ENCODE measurements at regions not wholly inside any gene's neighbourhood (a gene's known extent, or its start where the extent isn't known, plus 50 kb on each side); places are given as distances from the start of the nearest gene placed in this dataset.

DNA sequence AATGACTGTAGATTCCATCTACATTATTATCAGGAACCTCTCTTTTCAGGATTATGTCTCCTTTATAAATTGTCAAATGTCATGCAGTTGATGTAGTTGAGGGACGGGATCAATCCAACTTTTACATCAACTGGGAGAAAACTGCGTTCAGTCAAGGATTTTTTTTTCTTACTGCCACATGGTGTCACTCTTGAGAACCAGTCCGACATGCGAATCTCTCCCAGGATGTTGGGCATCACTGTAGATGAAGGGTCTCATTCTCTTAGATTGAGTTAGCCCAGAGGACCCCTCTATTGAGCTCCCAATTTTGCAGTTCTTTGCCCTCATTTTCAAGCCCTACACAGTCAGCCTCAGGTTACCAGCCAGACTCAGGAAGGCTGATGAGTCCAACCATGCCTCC is 120.3 kb upstream of the PTPRZ1 start:
- no peak overlapping the region for H3K27ac Mint-ChIP-seq
- no peaks in the 10 kb centered on the region for H3K79me2 ChIP-seq (ENCODE audit: low read depth)
- no peaks in the 10 kb centered on the region for H4K20me1 ChIP-seq (ENCODE audit: low read depth)
- peaks cover 4% of the 10 kb centered on the region for H3K9me3 Mint-ChIP-seq
- H3K27ac ChIP-seq: no peak overlapping the region
- H3K9ac ChIP-seq: no peak overlapping the region
- no peaks in the 10 kb centered on the region for H3K9me3 ChIP-seq (ENCODE audit: low read depth)
- H3K36me3 ChIP-seq: no peaks in the 10 kb centered on the region
- peaks cover 4% of the 10 kb centered on the region for H3K27me3 Mint-ChIP-seq (ENCODE audit: insufficient read depth, low read depth)
- H2AFZ ChIP-seq (replicated peaks): no peak overlapping the region
- no peak overlapping the region for H3K4me2 ChIP-seq
- H3K4me1 Mint-ChIP-seq: peaks cover 41% of the 10 kb centered on the region
- no peaks in the 10 kb centered on the region for H3K27me3 ChIP-seq
- no peaks in the 10 kb centered on the region for H3K36me3 Mint-ChIP-seq
- peak; percentile 52 for DNase-seq (ENCODE audit: low spot score)
- no peak overlapping the region for H3K4me3 Mint-ChIP-seq
- TF ChIP-seq EZH2 (IDR thresholded peaks at IDR 0.05): no peak
- TF ChIP-seq EZH2phosphoT487 (IDR thresholded peaks at IDR 0.05): no peak
- TF ChIP-seq, protein P1, sequence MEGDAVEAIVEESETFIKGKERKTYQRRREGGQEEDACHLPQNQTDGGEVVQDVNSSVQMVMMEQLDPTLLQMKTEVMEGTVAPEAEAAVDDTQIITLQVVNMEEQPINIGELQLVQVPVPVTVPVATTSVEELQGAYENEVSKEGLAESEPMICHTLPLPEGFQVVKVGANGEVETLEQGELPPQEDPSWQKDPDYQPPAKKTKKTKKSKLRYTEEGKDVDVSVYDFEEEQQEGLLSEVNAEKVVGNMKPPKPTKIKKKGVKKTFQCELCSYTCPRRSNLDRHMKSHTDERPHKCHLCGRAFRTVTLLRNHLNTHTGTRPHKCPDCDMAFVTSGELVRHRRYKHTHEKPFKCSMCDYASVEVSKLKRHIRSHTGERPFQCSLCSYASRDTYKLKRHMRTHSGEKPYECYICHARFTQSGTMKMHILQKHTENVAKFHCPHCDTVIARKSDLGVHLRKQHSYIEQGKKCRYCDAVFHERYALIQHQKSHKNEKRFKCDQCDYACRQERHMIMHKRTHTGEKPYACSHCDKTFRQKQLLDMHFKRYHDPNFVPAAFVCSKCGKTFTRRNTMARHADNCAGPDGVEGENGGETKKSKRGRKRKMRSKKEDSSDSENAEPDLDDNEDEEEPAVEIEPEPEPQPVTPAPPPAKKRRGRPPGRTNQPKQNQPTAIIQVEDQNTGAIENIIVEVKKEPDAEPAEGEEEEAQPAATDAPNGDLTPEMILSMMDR (IDR thresholded peaks at IDR 0.05): peak; percentile 61
- H3K4me3 ChIP-seq: no peak overlapping the region
- H3K4me1 ChIP-seq: peaks cover 25% of the 10 kb centered on the region
- no peaks in the 10 kb centered on the region for H3F3A ChIP-seq (ENCODE audit: low read depth)

DNA sequence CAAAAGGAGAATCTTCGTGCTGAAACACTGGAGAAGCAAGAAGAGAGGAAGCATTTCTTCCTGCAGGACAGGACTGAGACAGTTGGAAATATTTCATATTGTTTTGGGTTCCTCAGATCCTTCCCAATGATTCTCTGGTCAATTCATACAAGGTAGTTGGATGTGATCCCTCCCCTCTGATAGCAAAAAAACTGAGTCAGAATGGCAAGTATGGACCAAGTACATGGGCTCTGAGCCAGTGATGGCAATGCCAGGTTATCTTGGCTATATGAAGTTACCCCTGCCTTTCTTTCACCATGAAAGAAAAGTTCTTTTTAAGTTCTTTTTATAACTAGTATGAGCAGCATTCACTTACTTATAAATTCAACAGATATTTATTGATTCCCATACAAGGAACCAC is 124.4 kb upstream of the PTPRZ1 start:
- Histone ChIP-seq H3K4me1 (peaks cover 15% of the 10 kb centered on the region), H3K27me3 (no peaks in the 10 kb centered on the region), H2AFZ (replicated peaks) (no peak overlapping the region), H3F3A (ENCODE audit: low read depth) (no peaks in the 10 kb centered on the region), H3K36me3 (no peaks in the 10 kb centered on the region), H3K4me3 (no peak overlapping the region), H4K20me1 (ENCODE audit: low read depth) (no peaks in the 10 kb centered on the region), H3K27ac (no peak overlapping the region), H3K9me3 (ENCODE audit: low read depth) (no peaks in the 10 kb centered on the region), H3K9ac (no peak overlapping the region), H3K79me2 (ENCODE audit: low read depth) (no peaks in the 10 kb centered on the region), H3K4me2 (no peak overlapping the region)
- Mint-ChIP-seq H3K36me3 (no peaks in the 10 kb centered on the region), H3K27me3 (ENCODE audit: insufficient read depth, low read depth) (peaks cover 4% of the 10 kb centered on the region), H3K4me3 (no peak overlapping the region), H3K4me1 (peaks cover 20% of the 10 kb centered on the region), H3K9me3 (peaks cover 4% of the 10 kb centered on the region), H3K27ac (no peak overlapping the region)
- DNase-seq (ENCODE audit: low spot score): no peak
- TF ChIP-seq EZH2phosphoT487 (IDR thresholded peaks at IDR 0.05) (no peak), EZH2 (IDR thresholded peaks at IDR 0.05) (no peak)
- TF ChIP-seq, protein P1 (IDR thresholded peaks at IDR 0.05): no peak

DNA sequence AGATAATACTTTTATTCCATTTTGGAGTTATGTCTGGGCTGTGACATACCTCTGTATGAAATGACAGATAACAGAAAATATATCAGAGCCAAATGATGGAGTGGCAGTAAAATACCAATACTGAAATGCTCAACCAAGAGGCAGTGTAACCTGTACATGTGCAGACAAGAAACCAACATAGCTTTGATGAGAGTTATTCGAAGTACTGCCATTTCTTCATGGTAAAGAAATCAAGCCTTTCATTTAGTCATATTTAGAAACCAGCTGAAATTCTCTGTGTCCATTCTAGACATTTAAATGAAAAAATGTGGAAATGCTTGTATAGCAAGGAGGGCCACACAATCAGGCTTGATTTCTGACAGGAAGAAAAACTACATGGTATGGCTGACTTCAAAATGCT is 127.1 kb upstream of the PTPRZ1 start:
- Histone ChIP-seq H3K9me3 (ENCODE audit: low read depth) (no peaks in the 10 kb centered on the region), H3K27ac (no peak overlapping the region), H2AFZ (replicated peaks) (no peak overlapping the region), H3K4me3 (no peak overlapping the region), H3K4me1 (peaks cover 18% of the 10 kb centered on the region), H3K27me3 (no peaks in the 10 kb centered on the region), H3K4me2 (no peak overlapping the region), H4K20me1 (ENCODE audit: low read depth) (no peaks in the 10 kb centered on the region), H3K36me3 (no peaks in the 10 kb centered on the region), H3K9ac (no peak overlapping the region), H3K79me2 (ENCODE audit: low read depth) (no peaks in the 10 kb centered on the region), H3F3A (ENCODE audit: low read depth) (no peaks in the 10 kb centered on the region)
- DNase-seq (ENCODE audit: low spot score): no peak
- TF ChIP-seq, protein P1 (IDR thresholded peaks at IDR 0.05): no peak
- Mint-ChIP-seq H3K36me3 (no peaks in the 10 kb centered on the region), H3K27ac (no peak overlapping the region), H3K4me3 (no peak overlapping the region), H3K4me1 (peaks cover 13% of the 10 kb centered on the region), H3K9me3 (no peaks in the 10 kb centered on the region), H3K27me3 (ENCODE audit: insufficient read depth, low read depth) (no peaks in the 10 kb centered on the region)

DNA sequence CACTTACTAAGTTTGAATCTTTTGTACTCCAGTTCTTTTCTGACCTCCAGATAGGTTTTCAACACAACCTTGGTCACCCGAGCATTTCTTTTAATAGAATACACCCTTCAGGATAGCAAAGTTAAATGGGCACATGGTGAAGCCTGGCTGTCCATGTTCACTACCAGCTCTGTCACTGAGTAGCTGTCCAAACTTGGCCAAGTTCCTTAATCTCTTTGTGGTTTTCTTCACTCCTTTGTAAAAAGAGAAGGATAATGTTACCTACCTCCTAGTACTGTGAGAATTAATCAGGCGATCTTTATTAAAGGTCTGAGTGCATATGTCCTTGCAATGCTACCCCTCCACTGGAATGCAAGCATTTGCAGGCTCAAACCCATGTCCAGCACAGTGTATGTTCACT is 128.1 kb upstream of the PTPRZ1 start:
- peaks cover 8% of the 10 kb centered on the region for H3K4me1 Mint-ChIP-seq
- Histone ChIP-seq H3F3A (ENCODE audit: low read depth) (peaks cover 4% of the 10 kb centered on the region), H3K36me3 (no peaks in the 10 kb centered on the region), H3K4me2 (no peak overlapping the region), H3K9me3 (ENCODE audit: low read depth) (no peaks in the 10 kb centered on the region), H3K9ac (no peak overlapping the region), H3K27me3 (no peaks in the 10 kb centered on the region), H2AFZ (replicated peaks) (no peak overlapping the region), H3K27ac (no peak overlapping the region), H3K79me2 (ENCODE audit: low read depth) (no peaks in the 10 kb centered on the region), H3K4me1 (peaks cover 21% of the 10 kb centered on the region), H3K4me3 (no peak overlapping the region), H4K20me1 (ENCODE audit: low read depth) (no peaks in the 10 kb centered on the region)
- no peak overlapping the region for H3K4me3 Mint-ChIP-seq
- H3K36me3 Mint-ChIP-seq: no peaks in the 10 kb centered on the region
- no peaks in the 10 kb centered on the region for H3K27me3 Mint-ChIP-seq (ENCODE audit: insufficient read depth, low read depth)
- no peak for DNase-seq (ENCODE audit: low spot score)
- no peak for TF ChIP-seq EZH2 (IDR thresholded peaks at IDR 0.05)
- TF ChIP-seq, protein P1 (IDR thresholded peaks at IDR 0.05): no peak
- TF ChIP-seq EZH2phosphoT487 (IDR thresholded peaks at IDR 0.05): no peak
- no peak overlapping the region for H3K27ac Mint-ChIP-seq
- H3K9me3 Mint-ChIP-seq: no peaks in the 10 kb centered on the region

Measured in neural progenitor cell (in vitro differentiated cells).